Activated B cell treated with CpG ODN at 0.5 μM for 24 hours (primary cell): ENCODE measurements at regions not wholly inside any gene's neighbourhood (a gene's known extent, or its start where the extent isn't known, plus 50 kb on each side); places are given as distances from the start of the nearest gene placed in this dataset.

Experiments
- ATAC-seq: fragments of 200-7000 bp; cut with Tn5 transposase; one replicate; pipeline ENCODE4 v1.10.0; 2021; ENCODE audit warnings: low read depth, mild to moderate bottlenecking, moderate library complexity
- CTCF ChIA-PET: fragments of 350-600 bp; sonication (Branson Sonifier 250); formaldehyde crosslinking; loops from one replicate; lab custom pipeline; 2021; ENCODE audit warnings: antibody characterized with exemption; lab: Charles Lee
- POLR2A ChIA-PET: fragments of 350-600 bp; sonication (Branson Sonifier 250); formaldehyde crosslinking; loops from one replicate; lab custom pipeline; 2021; ENCODE audit warnings: antibody characterized with exemption; lab: Charles Lee
- DNase-seq: peaks from one replicate; pipeline ENCODE4 v3.0.0; 2022
- H3K27ac Mint-ChIP-seq: one replicate; pipeline ENCODE4 v1.8.0; 2020; ENCODE audit warnings: mixed read lengths
- H3K27me3 Mint-ChIP-seq: one replicate; pipeline ENCODE4 v1.8.0; 2021; ENCODE audit warnings: mixed read lengths
- H3K36me3 Mint-ChIP-seq: one replicate; pipeline ENCODE4 v1.8.0; 2021; ENCODE audit warnings: low read depth, mixed read lengths
- H3K4me1 Mint-ChIP-seq: one replicate; pipeline ENCODE4 v1.8.0; 2021; ENCODE audit warnings: mixed read lengths
- H3K4me3 Mint-ChIP-seq: one replicate; pipeline ENCODE4 v1.8.0; 2020; ENCODE audit warnings: mild to moderate bottlenecking, mixed read lengths
- H3K9me3 Mint-ChIP-seq: one replicate; pipeline ENCODE4 v1.8.0; 2020; ENCODE audit warnings: mixed read lengths
- CTCF ChIP-seq: fragments of 200-600 bp; IDR thresholded peaks from one replicate; pipeline ENCODE4 v1.8.0; 2022; ENCODE audit warnings: antibody characterized with exemption, mild to moderate bottlenecking
- intact Hi-C: fragments of 100-400 bp; cut with micrococcal nuclease; formaldehyde crosslinking; loops from one replicate; pipeline ENCODE4 v1.15.1; 2024

- Mint-ChIP-seq H3K9me3 (peaks cover 3% of the 10 kb centered on the region), H3K4me3 (no peak overlapping the region), H3K36me3 (no peaks in the 10 kb centered on the region), H3K27me3 (no peaks in the 10 kb centered on the region), H3K27ac (no peak overlapping the region), H3K4me1 (no peaks in the 10 kb centered on the region)
- ChIA-PET POLR2A (no interaction called here), CTCF (no interaction called here)
- DNase-seq (no peak), ATAC-seq (no peak)
- no peak for TF ChIP-seq CTCF
- intact Hi-C loops, result no loop called here
Measured at GRCh38 chr6:93919365-93919764, 500.0 kb upstream of the EPHA7 start.

GRCh38 chr6:93918258-93918657 is 498.9 kb upstream of the EPHA7 start:
- H3K36me3 Mint-ChIP-seq, result no peaks in the 10 kb centered on the region
- ChIA-PET CTCF (no interaction called here), POLR2A (no interaction called here)
- no peak for TF ChIP-seq CTCF
- intact Hi-C loops, result no loop called here
- no peaks in the 10 kb centered on the region for H3K27me3 Mint-ChIP-seq
- H3K9me3 Mint-ChIP-seq, result peaks cover 3% of the 10 kb centered on the region
- no peak overlapping the region for H3K27ac Mint-ChIP-seq
- H3K4me1 Mint-ChIP-seq, result no peaks in the 10 kb centered on the region
- no peak for ATAC-seq
- no peak for DNase-seq
- H3K4me3 Mint-ChIP-seq, result no peak overlapping the region

- POLR2A ChIA-PET, result no interaction called here
- no peak for ATAC-seq
Measured at GRCh38 chr6:93917216-93917615, 497.9 kb upstream of the EPHA7 start.

GRCh38 chr6:93916716-93917115 is 497.4 kb upstream of the EPHA7 start:
- POLR2A ChIA-PET, result no interaction called here

More at GRCh38 chr6:93917216-93917615, 497.9 kb upstream of the EPHA7 start:
- intact Hi-C loops, result no loop called here
- H3K4me1 Mint-ChIP-seq, result no peaks in the 10 kb centered on the region
- peaks cover 5% of the 10 kb centered on the region for H3K9me3 Mint-ChIP-seq
- H3K27ac Mint-ChIP-seq, result no peak overlapping the region
- DNase-seq, result no peak
- no peaks in the 10 kb centered on the region for H3K36me3 Mint-ChIP-seq
- H3K4me3 Mint-ChIP-seq, result no peak overlapping the region
- H3K27me3 Mint-ChIP-seq, result no peaks in the 10 kb centered on the region
- TF ChIP-seq CTCF, result no peak
- CTCF ChIA-PET, result no interaction called here

GRCh38 chr6:93915961-93916360 is 496.6 kb upstream of the EPHA7 start:
- DNase-seq (no peak), ATAC-seq (no peak)
- no peaks in the 10 kb centered on the region for H3K4me1 Mint-ChIP-seq
- TF ChIP-seq CTCF, result no peak
- ChIA-PET CTCF (no interaction called here), POLR2A (no interaction called here)
- no peak overlapping the region for H3K4me3 Mint-ChIP-seq
- no peaks in the 10 kb centered on the region for H3K27me3 Mint-ChIP-seq
- peaks cover 8% of the 10 kb centered on the region for H3K9me3 Mint-ChIP-seq
- intact Hi-C loops, result no loop called here
- no peaks in the 10 kb centered on the region for H3K36me3 Mint-ChIP-seq
- H3K27ac Mint-ChIP-seq, result no peak overlapping the region

More at GRCh38 chr6:93916716-93917115, 497.4 kb upstream of the EPHA7 start:
- DNase-seq (no peak), ATAC-seq (no peak)
- no peaks in the 10 kb centered on the region for H3K27me3 Mint-ChIP-seq
- no peaks in the 10 kb centered on the region for H3K36me3 Mint-ChIP-seq
- no peak for TF ChIP-seq CTCF
- intact Hi-C loops, result no loop called here
- H3K27ac Mint-ChIP-seq, result no peak overlapping the region
- no peak overlapping the region for H3K4me3 Mint-ChIP-seq
- CTCF ChIA-PET, result no interaction called here
- peaks cover 8% of the 10 kb centered on the region for H3K9me3 Mint-ChIP-seq
- H3K4me1 Mint-ChIP-seq, result no peaks in the 10 kb centered on the region
